HCT116 (cell line): ENCODE measurements at regions not wholly inside any gene's neighbourhood (a gene's known extent, or its start where the extent isn't known, plus 50 kb on each side); places are given as distances from the start of the nearest gene placed in this dataset.

ENCODE experiments used
- ATAC-seq: fragments of 200-7000 bp; cut with Tn5 transposase; 2 replicates; pipeline ENCODE4 v1.9.1; 2020; ENCODE audit warnings: mild to moderate bottlenecking, moderate library complexity
- BruUV-seq: library from RNA; stranded (reverse); fragments of 400-500 nt; replicated peaks from 2 replicates; lab custom pipeline; 2021; lab: Mats Ljungman, UMichigan
- CTCF ChIA-PET: fragments of 300-600 bp; sonication (Branson Sonifier 250); formaldehyde crosslinking; loops from one replicate; lab custom pipeline; 2021; ENCODE audit warnings: antibody characterized with exemption; lab: Charles Lee
- POLR2A ChIA-PET: fragments of 300-600, 350-600 bp; sonication (Branson Sonifier 250); formaldehyde crosslinking; loops from one replicate; lab custom pipeline; 2021; ENCODE audit warnings: antibody characterized with exemption; lab: Charles Lee
- RAD21 ChIA-PET, 2 experiments: fragments of 300-600 bp; sonication (Branson Sonifier 250); formaldehyde crosslinking; loops; one replicate each; lab custom pipeline; 2023; ENCODE audit warnings: low total read pairs in 2 of 2; ENCODE audit not compliant: uncharacterized antibody in 2 of 2, unreplicated experiment in 2 of 2, low non-redundant PET in 1 of 2; lab: Charles Lee
- DNase-seq: peaks from one replicate; pipeline ENCODE4 v3.0.0-alpha.2; 2010; ENCODE audit warnings: low read depth, low spot score
- H2AFZ ChIP-seq: fragments of 200-600 bp; shearing (Covaris generic), sonication (generic); 2 replicates; pipeline ENCODE4 v1.6.1; 2017; ENCODE audit warnings: low read depth, mixed run types, mixed read lengths, antibody characterized with exemption, low read length; ENCODE audit not compliant: poor library complexity, severe bottlenecking
- H3K27ac ChIP-seq: 2 replicates; pipeline ENCODE4 v1.5.1; 2012; ENCODE audit warnings: low read depth, low read length
- H3K27me3 ChIP-seq: fragments of 200-600 bp; sonication (generic); 2 replicates; pipeline ENCODE4 v1.6.1; 2016; ENCODE audit warnings: mixed run types, low read length, mixed read lengths; ENCODE audit not compliant: insufficient read depth
- H3K36me3 ChIP-seq, 2 experiments: fragments of 200-500 bp in 1 of 2; fragments of 200-600 bp in 1 of 2; sonication (Bioruptor generic) in 1 of 2; sonication (generic) in 1 of 2; 2 replicates each; pipeline versions ENCODE4 v1.5.1 to v1.6.1; 2014 to 2016; ENCODE audit warnings: low read length in 2 of 2, inconsistent platforms in 1 of 2, mixed read lengths in 1 of 2, mixed run types in 1 of 2; ENCODE audit not compliant: insufficient read depth in 2 of 2, control insufficient read depth in 1 of 2
- H3K4me1 ChIP-seq, 2 experiments: fragments of 200-600 bp in 1 of 2; sonication (generic) in 1 of 2; 2 replicates each; pipeline versions ENCODE4 v1.5.1 to v1.6.1; 2012 to 2017; ENCODE audit warnings: low read length in 2 of 2, inconsistent platforms in 1 of 2, mild to moderate bottlenecking in 1 of 2, mixed read lengths in 1 of 2, mixed run types in 1 of 2, moderate library complexity in 1 of 2; ENCODE audit not compliant: insufficient read depth in 2 of 2, control insufficient read depth in 1 of 2
- H3K4me2 ChIP-seq: fragments of 200-600 bp; sonication (generic); 2 replicates; pipeline ENCODE4 v1.6.1; 2017; ENCODE audit warnings: mixed run types, low read length, mixed read lengths
- H3K4me3 ChIP-seq, 2 experiments: fragments of 200-600 bp in 1 of 2; sonication (generic) in 1 of 2; replicated peaks in 1 of 2; 2 replicates each; pipeline ENCODE4 v1.5.1; 2011 to 2016; ENCODE audit warnings: low read length in 2 of 2, control low read depth in 1 of 2, low read depth in 1 of 2, mild to moderate bottlenecking in 1 of 2, mixed read lengths in 1 of 2, mixed run types in 1 of 2
- H3K79me2 ChIP-seq: fragments of 200-600 bp; sonication (generic); 2 replicates; pipeline ENCODE4 v1.6.1; 2017; ENCODE audit warnings: mild to moderate bottlenecking, mixed run types, low read length, moderate library complexity, mixed read lengths; ENCODE audit not compliant: insufficient read depth
- H3K9ac ChIP-seq: fragments of 200-600 bp; sonication (generic); 2 replicates; pipeline ENCODE4 v1.6.1; 2016; ENCODE audit warnings: low read length, mixed read lengths
- H3K9me2 ChIP-seq: fragments of 200-600 bp; sonication (generic), shearing (Covaris generic); 2 replicates; pipeline ENCODE4 v1.6.1; 2017; ENCODE audit warnings: mixed run types, mild to moderate bottlenecking, moderate library complexity; ENCODE audit not compliant: insufficient read depth
- H3K9me3 ChIP-seq, 2 experiments: fragments of 200-500 bp in 1 of 2; fragments of 200-600 bp in 1 of 2; sonication (Bioruptor generic) in 1 of 2; sonication (generic) in 1 of 2; 2 replicates each; pipeline ENCODE4 v1.6.1; 2014 to 2017; ENCODE audit warnings: low read length in 2 of 2, mixed read lengths in 2 of 2, inconsistent platforms in 1 of 2, low read depth in 1 of 2, mild to moderate bottlenecking in 1 of 2, mixed run types in 1 of 2, moderate library complexity in 1 of 2; ENCODE audit not compliant: control insufficient read depth in 1 of 2, insufficient read depth in 1 of 2
- H4K20me1 ChIP-seq: fragments of 200-600 bp; sonication (generic), shearing (Covaris generic); 2 replicates; pipeline ENCODE4 v1.6.1; 2017; ENCODE audit warnings: mixed run types, mild to moderate bottlenecking, moderate library complexity; ENCODE audit not compliant: insufficient read depth
- CBX3 ChIP-seq: IDR thresholded peaks from 2 replicates; pipeline ENCODE4 v1.6.1; 2012; ENCODE audit warnings: low read depth
- CEBPB ChIP-seq: IDR thresholded peaks from 2 replicates; pipeline ENCODE4 v1.6.1; 2012; ENCODE audit warnings: low read depth
- EGR1 ChIP-seq: IDR thresholded peaks from 2 replicates; pipeline ENCODE4 v1.6.1; 2012; ENCODE audit warnings: low read depth
- RAD21 ChIP-seq: IDR thresholded peaks from 2 replicates; pipeline ENCODE4 v1.6.1; 2012; ENCODE audit warnings: low read depth, mild to moderate bottlenecking
- SIN3A ChIP-seq: IDR thresholded peaks from 2 replicates; pipeline ENCODE4 v1.6.1; 2012; ENCODE audit warnings: low read depth
- SRF ChIP-seq: IDR thresholded peaks from 2 replicates; pipeline ENCODE4 v1.6.1; 2012; ENCODE audit warnings: low read depth
- TCF7L2 ChIP-seq: IDR thresholded peaks from 2 replicates; pipeline ENCODE4 v1.7.0; 2011; ENCODE audit warnings: borderline replicate concordance, inconsistent platforms; ENCODE audit not compliant: insufficient read depth, insufficient read length; ENCODE audit errors: extremely low read depth
- YY1 ChIP-seq: IDR thresholded peaks from 2 replicates; pipeline ENCODE4 v1.6.1; 2011; ENCODE audit warnings: low read length, low read depth, moderate library complexity, mild to moderate bottlenecking; ENCODE audit not compliant: insufficient replicate concordance; ENCODE audit errors: extremely low read depth
- intact Hi-C: fragments of 100-400 bp; cut with micrococcal nuclease; formaldehyde crosslinking; loops from 2 replicates; pipeline ENCODE4 v1.10.0; 2022
- TF ChIP-seq, protein P1 (sequence below): IDR thresholded peaks from 2 replicates; pipeline ENCODE4 v1.6.1; 2011; ENCODE audit warnings: mild to moderate bottlenecking, low read length, moderate library complexity; ENCODE audit not compliant: insufficient replicate concordance; ENCODE audit errors: extremely low read depth
- TF ChIP-seq, protein P2 (sequence below), 3 experiments: fragments of 200-600 bp in 1 of 3; sonication (generic) in 1 of 3; IDR thresholded peaks in 2 of 3; conservative IDR thresholded peaks in 1 of 3; 2 replicates each; pipeline ENCODE4 v1.5.1; 2012 to 2017; ENCODE audit warnings: low read depth in 2 of 3, low read length in 2 of 3, antibody characterized with exemption in 1 of 3, borderline replicate concordance in 1 of 3, control low read depth in 1 of 3, mild to moderate bottlenecking in 1 of 3, mixed read lengths in 1 of 3, mixed run types in 1 of 3, moderate library complexity in 1 of 3; ENCODE audit not compliant: insufficient read depth in 1 of 3
- TF ChIP-seq, protein P3 (sequence below): IDR thresholded peaks from 2 replicates; pipeline ENCODE4 v1.6.1; 2012
- TF ChIP-seq, protein P4 (sequence below): IDR thresholded peaks from 2 replicates; pipeline ENCODE4 v1.6.1; 2012

DNA sequence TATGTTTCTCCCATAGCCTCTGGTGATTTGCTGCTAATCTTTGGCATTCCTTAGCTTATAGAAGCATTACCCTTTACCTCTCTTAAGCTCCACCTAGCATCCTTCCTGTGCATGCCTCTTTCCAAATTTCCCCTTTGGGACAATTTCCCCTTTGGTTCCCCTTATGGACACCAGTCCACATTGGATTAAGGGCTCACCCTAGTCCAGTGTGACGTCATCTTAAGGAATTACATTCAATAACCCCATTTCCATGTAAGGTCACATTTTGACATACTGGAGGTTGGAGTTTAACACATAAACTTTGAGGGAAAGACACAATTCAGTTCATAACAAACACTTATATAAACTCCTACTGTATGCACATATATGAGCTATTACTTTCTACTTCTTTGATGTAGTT is 916.6 kb downstream of the SLC4A3 start:
- no peaks in the 10 kb centered on the region for H3K9me3 ChIP-seq
- no TSS peak for BruUV-seq
- no peak for TF ChIP-seq EGR1
- TF ChIP-seq, protein P1, sequence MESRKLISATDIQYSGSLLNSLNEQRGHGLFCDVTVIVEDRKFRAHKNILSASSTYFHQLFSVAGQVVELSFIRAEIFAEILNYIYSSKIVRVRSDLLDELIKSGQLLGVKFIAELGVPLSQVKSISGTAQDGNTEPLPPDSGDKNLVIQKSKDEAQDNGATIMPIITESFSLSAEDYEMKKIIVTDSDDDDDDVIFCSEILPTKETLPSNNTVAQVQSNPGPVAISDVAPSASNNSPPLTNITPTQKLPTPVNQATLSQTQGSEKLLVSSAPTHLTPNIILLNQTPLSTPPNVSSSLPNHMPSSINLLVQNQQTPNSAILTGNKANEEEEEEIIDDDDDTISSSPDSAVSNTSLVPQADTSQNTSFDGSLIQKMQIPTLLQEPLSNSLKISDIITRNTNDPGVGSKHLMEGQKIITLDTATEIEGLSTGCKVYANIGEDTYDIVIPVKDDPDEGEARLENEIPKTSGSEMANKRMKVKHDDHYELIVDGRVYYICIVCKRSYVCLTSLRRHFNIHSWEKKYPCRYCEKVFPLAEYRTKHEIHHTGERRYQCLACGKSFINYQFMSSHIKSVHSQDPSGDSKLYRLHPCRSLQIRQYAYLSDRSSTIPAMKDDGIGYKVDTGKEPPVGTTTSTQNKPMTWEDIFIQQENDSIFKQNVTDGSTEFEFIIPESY = no peak
- no peaks in the 10 kb centered on the region for H4K20me1 ChIP-seq
- H3K4me3 ChIP-seq = no peak overlapping the region
- no peaks in the 10 kb centered on the region for H3K4me1 ChIP-seq
- H3K79me2 ChIP-seq = no peaks in the 10 kb centered on the region
- H3K36me3 ChIP-seq = no peaks in the 10 kb centered on the region; a peak in 1 of 4 replicates
- ATAC-seq = no peak
- H3K27me3 ChIP-seq = no peaks in the 10 kb centered on the region
- no peak for DNase-seq
- H3K9ac ChIP-seq = no peak overlapping the region
- H3K4me2 ChIP-seq = no peak overlapping the region
- ChIA-PET RAD21 (no interaction called here), POLR2A (no interaction called here), CTCF (no interaction called here)
- intact Hi-C loops = no loop called here
- no peak overlapping the region for H3K27ac ChIP-seq
- H3K9me2 ChIP-seq = no peaks in the 10 kb centered on the region
- no peak overlapping the region for H2AFZ ChIP-seq

DNA sequence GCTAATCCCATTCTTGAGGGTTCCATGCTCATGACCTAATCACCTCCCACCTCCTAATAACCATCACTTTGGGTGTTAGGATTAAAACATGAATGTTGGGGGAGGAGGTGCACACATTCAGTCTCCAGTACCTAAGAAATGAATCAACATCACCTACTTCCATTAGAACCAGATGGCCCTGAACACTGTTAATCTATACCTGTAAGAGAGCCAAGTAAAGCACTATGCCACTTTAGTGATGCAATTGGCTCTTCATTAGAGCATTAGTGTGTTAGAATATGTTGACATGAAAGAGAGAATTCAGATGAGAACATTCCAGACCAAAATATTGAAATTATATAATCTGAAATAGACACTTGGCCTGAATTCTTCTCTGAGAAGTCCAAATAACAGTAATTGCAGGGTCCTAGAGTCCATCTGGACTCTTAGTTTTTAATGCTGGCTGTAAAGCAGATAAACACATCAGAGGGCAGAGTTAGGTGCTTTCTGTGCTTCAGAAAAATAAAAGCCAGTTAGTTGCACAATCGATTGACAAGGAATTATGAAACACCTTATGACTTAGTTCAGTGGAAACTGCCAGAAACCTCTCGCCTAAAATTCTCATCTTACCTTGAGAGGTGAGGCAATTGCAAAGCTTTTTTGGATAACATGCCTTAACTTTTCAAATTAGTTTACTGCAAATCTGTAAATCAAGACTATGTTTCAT is 923.7 kb downstream of the SLC4A3 start:
- no peak overlapping the region for H3K4me2 ChIP-seq
- ChIA-PET POLR2A (no interaction called here), RAD21 (no interaction called here), CTCF (no interaction called here)
- BruUV-seq = no TSS peak
- H3K36me3 ChIP-seq = no peaks in the 10 kb centered on the region
- H3K9me3 ChIP-seq = no peaks in the 10 kb centered on the region
- no peak for DNase-seq
- no peaks in the 10 kb centered on the region for H4K20me1 ChIP-seq
- H2AFZ ChIP-seq = no peak overlapping the region
- H3K9ac ChIP-seq = no peak overlapping the region
- H3K4me3 ChIP-seq = no peak overlapping the region
- no peaks in the 10 kb centered on the region for H3K79me2 ChIP-seq
- H3K4me1 ChIP-seq = peaks cover 0 to 2% of the 10 kb centered on the region in 2 experiments; a peak in 1 of 4 replicates
- ATAC-seq = no peak
- H3K27me3 ChIP-seq = no peaks in the 10 kb centered on the region
- H3K9me2 ChIP-seq = no peaks in the 10 kb centered on the region
- intact Hi-C loops = no loop called here
- H3K27ac ChIP-seq = no peak overlapping the region
- TF ChIP-seq, protein P2, sequence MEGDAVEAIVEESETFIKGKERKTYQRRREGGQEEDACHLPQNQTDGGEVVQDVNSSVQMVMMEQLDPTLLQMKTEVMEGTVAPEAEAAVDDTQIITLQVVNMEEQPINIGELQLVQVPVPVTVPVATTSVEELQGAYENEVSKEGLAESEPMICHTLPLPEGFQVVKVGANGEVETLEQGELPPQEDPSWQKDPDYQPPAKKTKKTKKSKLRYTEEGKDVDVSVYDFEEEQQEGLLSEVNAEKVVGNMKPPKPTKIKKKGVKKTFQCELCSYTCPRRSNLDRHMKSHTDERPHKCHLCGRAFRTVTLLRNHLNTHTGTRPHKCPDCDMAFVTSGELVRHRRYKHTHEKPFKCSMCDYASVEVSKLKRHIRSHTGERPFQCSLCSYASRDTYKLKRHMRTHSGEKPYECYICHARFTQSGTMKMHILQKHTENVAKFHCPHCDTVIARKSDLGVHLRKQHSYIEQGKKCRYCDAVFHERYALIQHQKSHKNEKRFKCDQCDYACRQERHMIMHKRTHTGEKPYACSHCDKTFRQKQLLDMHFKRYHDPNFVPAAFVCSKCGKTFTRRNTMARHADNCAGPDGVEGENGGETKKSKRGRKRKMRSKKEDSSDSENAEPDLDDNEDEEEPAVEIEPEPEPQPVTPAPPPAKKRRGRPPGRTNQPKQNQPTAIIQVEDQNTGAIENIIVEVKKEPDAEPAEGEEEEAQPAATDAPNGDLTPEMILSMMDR (IDR thresholded peaks at IDR 0.05 in 2 of 3, conservative IDR thresholded peaks at IDR 0.05 in 1 of 3; ENCODE audit: borderline replicate concordance in 1 of 3, insufficient read depth in 1 of 3, low read depth in 2 of 3, low read length in 2 of 3) = no peak
- TF ChIP-seq, protein P3, sequence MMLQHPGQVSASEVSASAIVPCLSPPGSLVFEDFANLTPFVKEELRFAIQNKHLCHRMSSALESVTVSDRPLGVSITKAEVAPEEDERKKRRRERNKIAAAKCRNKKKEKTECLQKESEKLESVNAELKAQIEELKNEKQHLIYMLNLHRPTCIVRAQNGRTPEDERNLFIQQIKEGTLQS = no peak
- TF ChIP-seq CBX3 (no peak), SRF (no peak), EGR1 (no peak), RAD21 (no peak), TCF7L2 (no peak), SIN3A (no peak), CEBPB (no peak), YY1 (no peak)
- TF ChIP-seq, protein P1 = no peak
- TF ChIP-seq, protein P4, sequence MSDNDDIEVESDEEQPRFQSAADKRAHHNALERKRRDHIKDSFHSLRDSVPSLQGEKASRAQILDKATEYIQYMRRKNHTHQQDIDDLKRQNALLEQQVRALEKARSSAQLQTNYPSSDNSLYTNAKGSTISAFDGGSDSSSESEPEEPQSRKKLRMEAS = no peak
